ENCODE measurements at regions not wholly inside any gene's neighbourhood (a gene's known extent, or its start where the extent isn't known, plus 50 kb on each side); places are given as distances from the start of the nearest gene placed in this dataset.

DNA sequence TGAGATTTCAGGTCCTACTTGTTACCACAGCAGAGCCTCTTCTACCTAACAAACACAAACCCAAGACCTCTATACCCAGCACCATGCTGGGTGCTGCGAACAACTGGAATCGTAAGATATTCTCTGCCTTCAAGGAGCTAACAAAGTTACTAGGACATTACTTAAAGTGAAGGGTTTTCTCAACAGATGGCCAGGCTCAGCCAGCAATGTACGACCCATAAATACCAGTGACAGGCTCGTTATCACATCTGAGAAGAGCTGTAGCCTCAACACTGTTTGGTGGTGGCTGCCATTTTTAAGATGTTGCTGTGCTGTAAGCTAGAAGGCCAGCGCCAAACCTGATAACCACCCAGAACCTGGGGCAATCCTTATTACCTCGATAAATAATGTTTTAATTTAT is 406.5 kb downstream of the KIF16B start:
- BruUV-seq (replicated peaks) = no TSS peak
- Mint-ChIP-seq H3K4me3 (ENCODE audit: unreplicated experiment) (no peak overlapping the region), H3K27me3 (ENCODE audit: insufficient read depth, unreplicated experiment) (peaks cover 10% of the 10 kb centered on the region), H3K4me1 (ENCODE audit: insufficient read depth, unreplicated experiment) (no peaks in the 10 kb centered on the region), H3K27ac (ENCODE audit: low read depth, unreplicated experiment) (no peak overlapping the region), H3K36me3 (ENCODE audit: insufficient read depth, unreplicated experiment) (no peaks in the 10 kb centered on the region), H3K9me3 (ENCODE audit: unreplicated experiment) (no peaks in the 10 kb centered on the region)
- POLR2A ChIA-PET = no interaction called here
- no peak for TF ChIP-seq CTCF (IDR thresholded peaks at IDR 0.05; ENCODE audit: unreplicated experiment)
- CTCF ChIA-PET = interaction anchor here (0.5 kb wide), 1 partner anchor 34 kb away, joined by 3 read pairs; no protein-coding TSS in a partner anchor
- intact Hi-C loops (cut with micrococcal nuclease) = no loop called here
- DNase-seq (ENCODE audit: unreplicated experiment) = no peak

- Mint-ChIP-seq H3K27me3 (ENCODE audit: insufficient read depth, unreplicated experiment) (no peaks in the 10 kb centered on the region), H3K27ac (ENCODE audit: low read depth, unreplicated experiment) (no peak overlapping the region), H3K36me3 (ENCODE audit: insufficient read depth, unreplicated experiment) (no peaks in the 10 kb centered on the region), H3K4me1 (ENCODE audit: insufficient read depth, unreplicated experiment) (no peaks in the 10 kb centered on the region), H3K9me3 (ENCODE audit: unreplicated experiment) (peaks cover 6% of the 10 kb centered on the region), H3K4me3 (ENCODE audit: unreplicated experiment) (no peak overlapping the region)
- TF ChIP-seq CTCF (IDR thresholded peaks at IDR 0.05; ENCODE audit: unreplicated experiment) = no peak
- CTCF ChIA-PET = no interaction called here
- DNase-seq (ENCODE audit: unreplicated experiment) = no peak
- no TSS peak for BruUV-seq (replicated peaks)
- POLR2A ChIA-PET = no interaction called here
- intact Hi-C loops (cut with micrococcal nuclease) = no loop called here
Observed at GRCh38 chr20:16158976-16159286, 414.3 kb downstream of the KIF16B start.

GRCh38 chr20:16158090-16158975 is 414.9 kb downstream of the KIF16B start:
- Mint-ChIP-seq H3K9me3 (ENCODE audit: unreplicated experiment) (peaks cover 7% of the 10 kb centered on the region), H3K4me1 (ENCODE audit: insufficient read depth, unreplicated experiment) (no peaks in the 10 kb centered on the region), H3K27ac (ENCODE audit: low read depth, unreplicated experiment) (no peak overlapping the region), H3K36me3 (ENCODE audit: insufficient read depth, unreplicated experiment) (no peaks in the 10 kb centered on the region), H3K27me3 (ENCODE audit: insufficient read depth, unreplicated experiment) (no peaks in the 10 kb centered on the region), H3K4me3 (ENCODE audit: unreplicated experiment) (no peak overlapping the region)
- BruUV-seq (replicated peaks) = no TSS peak
- ChIA-PET POLR2A (no interaction called here), CTCF (no interaction called here)
- peak; percentile 6 for DNase-seq (ENCODE audit: unreplicated experiment)
- no peak for TF ChIP-seq CTCF (IDR thresholded peaks at IDR 0.05; ENCODE audit: unreplicated experiment)
- intact Hi-C loops (cut with micrococcal nuclease) = no loop called here

- intact Hi-C loops (cut with micrococcal nuclease) = no loop called here
- DNase-seq (ENCODE audit: unreplicated experiment) = no peak
- Mint-ChIP-seq H3K4me3 (ENCODE audit: unreplicated experiment) (no peak overlapping the region), H3K36me3 (ENCODE audit: insufficient read depth, unreplicated experiment) (no peaks in the 10 kb centered on the region), H3K27me3 (ENCODE audit: insufficient read depth, unreplicated experiment) (peaks cover 11% of the 10 kb centered on the region), H3K4me1 (ENCODE audit: insufficient read depth, unreplicated experiment) (no peaks in the 10 kb centered on the region), H3K9me3 (ENCODE audit: unreplicated experiment) (peaks cover 7% of the 10 kb centered on the region), H3K27ac (ENCODE audit: low read depth, unreplicated experiment) (no peak overlapping the region)
- ChIA-PET CTCF (interaction anchor here (0.8 to 1.2 kb wide), 3 partner anchors 20 to 530 kb away, joined by 3 read pairs; no protein-coding TSS in a partner anchor), POLR2A (interaction anchor here (0.6 kb wide), 1 partner anchor 1328 kb away, joined by 3 read pairs; no protein-coding TSS in a partner anchor)
- no peak for TF ChIP-seq CTCF (IDR thresholded peaks at IDR 0.05; ENCODE audit: unreplicated experiment)
- BruUV-seq (replicated peaks) = no TSS peak
Observed at GRCh38 chr20:16147916-16148315, 425.3 kb downstream of the KIF16B start.

All from MCF 10A (cell line).